CD4-positive, alpha-beta T cell (primary cell): ENCODE measurements at regions not wholly inside any gene's neighbourhood (a gene's known extent, or its start where the extent isn't known, plus 50 kb on each side); places are given as distances from the start of the nearest gene placed in this dataset.
"Not testable (repeated sequence)": the region's sequence is repeated elsewhere in the genome, so short reads cannot be mapped to it uniquely, and the experiment has no call there.

ENCODE experiments used
- ATAC-seq: fragments of 200-7000 bp; cut with Tn5 transposase; one replicate; pipeline ENCODE4 v1.10.0; 2022; ENCODE audit warnings: mild to moderate bottlenecking; ENCODE audit not compliant: poor library complexity
- CTCF ChIA-PET: fragments of 350-600 bp; sonication (Branson Sonifier 250); formaldehyde crosslinking; loops from one replicate; lab custom pipeline; 2021; ENCODE audit warnings: antibody characterized with exemption, inconsistent platforms; lab: Charles Lee
- POLR2A ChIA-PET: fragments of 350-600 bp; sonication (Branson Sonifier 250); formaldehyde crosslinking; loops from one replicate; lab custom pipeline; 2021; ENCODE audit warnings: antibody characterized with exemption, inconsistent platforms; lab: Charles Lee
- DNase-seq, 14 experiments: peaks; one replicate each; pipeline ENCODE4 v3.0.0-alpha.2; 2013 to 2020; ENCODE audit warnings: mixed read lengths in 2 of 14
- H3K27ac ChIP-seq, 2 donors: one replicate each; pipeline versions ENCODE4 v1.5.1 to v1.7.0; 2013; ENCODE audit warnings: low read length in 2 of 2, low read depth in 1 of 2, mild to moderate bottlenecking in 1 of 2
- H3K27me3 ChIP-seq, 2 experiments: 1 replicate in 1 of 2; 2 replicates in 1 of 2; pipeline versions ENCODE4 v1.6.1 to v1.7.0; 2013; ENCODE audit warnings: low read length in 2 of 2, control low read depth in 1 of 2, mild to moderate bottlenecking in 1 of 2, moderate library complexity in 1 of 2; ENCODE audit not compliant: insufficient read depth in 2 of 2, control insufficient read depth in 1 of 2
- H3K36me3 ChIP-seq: one replicate; pipeline ENCODE4 v1.6.1; 2013; ENCODE audit warnings: low read length, control low read depth; ENCODE audit not compliant: insufficient read depth
- H3K4me1 ChIP-seq: one replicate; pipeline ENCODE4 v1.6.1; 2013; ENCODE audit warnings: low read length, control low read depth; ENCODE audit not compliant: insufficient read depth
- H3K4me3 ChIP-seq: one replicate; pipeline ENCODE4 v1.5.1; 2013; ENCODE audit warnings: mild to moderate bottlenecking, low read length, moderate library complexity
- H3K9me3 ChIP-seq, 2 experiments: 1 replicate in 1 of 2; 2 replicates in 1 of 2; pipeline versions ENCODE4 v1.6.1 to v1.7.0; 2013; ENCODE audit warnings: low read length in 2 of 2, mild to moderate bottlenecking in 2 of 2, control low read depth in 1 of 2, moderate library complexity in 1 of 2; ENCODE audit not compliant: control insufficient read depth in 1 of 2, insufficient read depth in 1 of 2
- H3K27ac Mint-ChIP-seq: one replicate; pipeline ENCODE4 v1.8.0; 2020; ENCODE audit warnings: mixed read lengths
- H3K27me3 Mint-ChIP-seq: one replicate; pipeline ENCODE4 v1.8.0; 2021; ENCODE audit warnings: mixed read lengths
- H3K36me3 Mint-ChIP-seq: one replicate; pipeline ENCODE4 v1.8.0; 2021; ENCODE audit warnings: low read depth, mixed read lengths
- H3K4me1 Mint-ChIP-seq: one replicate; pipeline ENCODE4 v1.8.0; 2021; ENCODE audit warnings: low read depth, mixed read lengths
- H3K4me3 Mint-ChIP-seq: one replicate; pipeline ENCODE4 v1.8.0; 2020; ENCODE audit warnings: mild to moderate bottlenecking, mixed read lengths
- H3K9me3 Mint-ChIP-seq: one replicate; pipeline ENCODE4 v1.8.0; 2020; ENCODE audit warnings: mixed read lengths
- intact Hi-C, 2 experiments: fragments of 100-400 bp; cut with DNase I in 1 of 2; cut with micrococcal nuclease in 1 of 2; formaldehyde crosslinking; loops; one replicate each; pipeline versions ENCODE4 v1.15.1 to v1.9.0; 2023 to 2025; cut with DNase I, micrococcal nuclease
- TF ChIP-seq, protein P1 (sequence below): fragments of 200-600 bp; IDR thresholded peaks from one replicate; pipeline ENCODE4 v1.8.0; 2022; ENCODE audit warnings: antibody characterized with exemption, mild to moderate bottlenecking

DNA sequence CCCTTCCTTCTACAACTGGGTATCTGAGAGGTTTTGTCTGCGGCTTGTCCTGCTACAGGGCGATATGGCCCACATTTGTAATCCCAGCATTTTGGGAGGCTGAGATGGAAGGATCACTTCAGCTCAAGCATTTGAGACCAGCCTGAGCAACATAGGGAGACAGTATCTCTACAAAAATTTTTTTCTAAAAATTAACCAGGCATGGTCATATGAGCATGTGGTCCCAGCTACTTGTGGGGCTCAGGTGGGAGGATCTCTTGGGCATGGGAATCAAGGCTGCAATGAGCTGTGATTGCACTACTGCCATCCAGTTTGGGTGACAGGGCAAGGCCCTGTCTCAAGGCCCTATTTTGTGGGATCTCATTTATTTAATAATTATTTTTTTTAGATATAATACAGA, 420.6 kb upstream of the PABPC4L start:
- H3K4me3 ChIP-seq: no peak overlapping the region
- CTCF ChIA-PET: no interaction called here
- POLR2A ChIA-PET: no interaction called here
- H3K27me3 ChIP-seq: no peaks in the 10 kb centered on the region
- Mint-ChIP-seq H3K9me3 (peaks cover 3% of the 10 kb centered on the region), H3K36me3 (no peaks in the 10 kb centered on the region), H3K27ac (no peak overlapping the region), H3K4me3 (no peak overlapping the region), H3K4me1 (no peaks in the 10 kb centered on the region), H3K27me3 (no peaks in the 10 kb centered on the region)
- ATAC-seq (no peak), DNase-seq (no peak)
- no peaks in the 10 kb centered on the region for H3K36me3 ChIP-seq
- H3K27ac ChIP-seq: no peak overlapping the region
- peaks cover 0 to 8% of the 10 kb centered on the region in 2 experiments for H3K9me3 ChIP-seq
- intact Hi-C loops: no loop called here
- no peaks in the 10 kb centered on the region for H3K4me1 ChIP-seq
- TF ChIP-seq, protein P1, sequence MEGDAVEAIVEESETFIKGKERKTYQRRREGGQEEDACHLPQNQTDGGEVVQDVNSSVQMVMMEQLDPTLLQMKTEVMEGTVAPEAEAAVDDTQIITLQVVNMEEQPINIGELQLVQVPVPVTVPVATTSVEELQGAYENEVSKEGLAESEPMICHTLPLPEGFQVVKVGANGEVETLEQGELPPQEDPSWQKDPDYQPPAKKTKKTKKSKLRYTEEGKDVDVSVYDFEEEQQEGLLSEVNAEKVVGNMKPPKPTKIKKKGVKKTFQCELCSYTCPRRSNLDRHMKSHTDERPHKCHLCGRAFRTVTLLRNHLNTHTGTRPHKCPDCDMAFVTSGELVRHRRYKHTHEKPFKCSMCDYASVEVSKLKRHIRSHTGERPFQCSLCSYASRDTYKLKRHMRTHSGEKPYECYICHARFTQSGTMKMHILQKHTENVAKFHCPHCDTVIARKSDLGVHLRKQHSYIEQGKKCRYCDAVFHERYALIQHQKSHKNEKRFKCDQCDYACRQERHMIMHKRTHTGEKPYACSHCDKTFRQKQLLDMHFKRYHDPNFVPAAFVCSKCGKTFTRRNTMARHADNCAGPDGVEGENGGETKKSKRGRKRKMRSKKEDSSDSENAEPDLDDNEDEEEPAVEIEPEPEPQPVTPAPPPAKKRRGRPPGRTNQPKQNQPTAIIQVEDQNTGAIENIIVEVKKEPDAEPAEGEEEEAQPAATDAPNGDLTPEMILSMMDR: no peak

DNA sequence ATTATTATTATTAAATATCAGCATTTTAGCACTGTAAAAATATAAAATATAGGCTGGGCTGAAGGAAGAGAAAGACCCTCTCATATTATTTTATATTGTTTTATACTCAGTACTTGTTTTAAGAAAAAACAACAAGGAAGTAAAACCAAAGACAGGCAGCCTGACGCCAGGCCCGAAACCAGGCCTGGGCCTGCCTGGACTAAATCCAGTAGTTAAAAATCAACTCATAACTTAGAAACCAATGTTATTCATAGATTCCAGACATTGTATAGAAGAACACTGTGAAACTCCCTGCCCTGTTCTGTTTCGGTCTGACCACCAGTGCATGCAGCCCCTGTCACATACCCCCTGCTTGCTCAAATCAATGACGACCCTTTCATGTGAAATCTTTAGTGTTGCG, 420.1 kb upstream of the PABPC4L start:
- H3K27me3 ChIP-seq, intact Hi-C loops, DNase-seq, H3K4me1 Mint-ChIP-seq, ATAC-seq, H3K27me3 Mint-ChIP-seq, POLR2A ChIA-PET, H3K36me3 Mint-ChIP-seq, H3K4me3 ChIP-seq, H3K4me1 ChIP-seq, H3K9me3 Mint-ChIP-seq, CTCF ChIA-PET, H3K27ac ChIP-seq, H3K27ac Mint-ChIP-seq, H3K9me3 ChIP-seq, H3K4me3 Mint-ChIP-seq, H3K36me3 ChIP-seq: not testable (repeated sequence)

DNA sequence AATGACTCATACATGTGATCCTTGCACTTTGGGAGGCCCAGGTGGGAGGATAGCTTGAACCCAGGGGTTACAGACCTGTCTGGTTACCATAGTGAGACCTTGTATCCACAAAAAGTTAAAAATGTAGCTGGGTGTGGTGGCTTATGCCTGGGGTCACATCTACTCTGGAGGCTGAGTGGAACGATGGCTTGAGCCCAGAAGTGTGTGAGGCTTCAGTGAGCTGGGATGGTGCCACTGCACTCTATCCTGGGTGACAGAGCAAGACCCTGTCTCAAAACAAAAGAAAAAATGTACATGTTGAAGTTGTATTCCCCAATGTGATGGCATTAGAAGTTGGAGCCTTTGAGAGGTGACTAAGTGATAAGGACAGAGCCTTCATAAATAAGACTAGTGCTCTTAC, 409.4 kb upstream of the PABPC4L start:
- H3K27ac Mint-ChIP-seq: no peak overlapping the region
- TF ChIP-seq, protein P1: no peak

DNA sequence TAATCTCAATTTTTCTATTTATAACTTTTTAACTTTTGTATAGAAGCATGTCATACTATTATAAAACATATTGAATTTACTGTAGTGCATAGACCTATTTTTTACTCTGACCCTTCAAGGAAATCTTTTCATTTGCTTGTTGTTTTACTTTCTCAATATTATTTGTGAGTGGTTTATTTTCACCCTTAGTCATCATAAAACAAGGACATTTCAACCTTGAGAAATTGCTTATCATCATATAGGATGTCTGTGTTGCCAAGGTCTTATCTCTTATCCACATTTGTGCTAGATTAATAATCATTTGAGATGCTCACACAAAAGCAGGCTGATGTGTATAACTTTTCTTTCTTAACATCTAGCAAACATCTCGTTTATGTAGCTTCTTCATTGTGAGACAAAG, 408.6 kb upstream of the PABPC4L start:
- TF ChIP-seq, protein P1: no peak
- H3K27me3 ChIP-seq: no peaks in the 10 kb centered on the region
- CTCF ChIA-PET: no interaction called here

More for the DNA sequence above, 409.4 kb upstream of the PABPC4L start:
- no peaks in the 10 kb centered on the region for H3K27me3 Mint-ChIP-seq
- H3K4me1 ChIP-seq: no peaks in the 10 kb centered on the region
- H3K36me3 ChIP-seq: no peaks in the 10 kb centered on the region
- no peaks in the 10 kb centered on the region for H3K36me3 Mint-ChIP-seq
- DNase-seq (no peak), ATAC-seq (no peak)
- peaks cover 0 to 7% of the 10 kb centered on the region in 2 experiments for H3K9me3 ChIP-seq
- intact Hi-C loops: loop anchor here in 1 of 2 experiments (5.0 kb wide), 1 partner anchor 459 kb away; no protein-coding TSS in a partner anchor
- H3K4me3 ChIP-seq: no peak overlapping the region
- POLR2A ChIA-PET: no interaction called here
- CTCF ChIA-PET: no interaction called here
- H3K4me1 Mint-ChIP-seq: no peaks in the 10 kb centered on the region
- no peak overlapping the region for H3K27ac ChIP-seq
- H3K27me3 ChIP-seq: no peaks in the 10 kb centered on the region
- H3K4me3 Mint-ChIP-seq: no peak overlapping the region
- no peaks in the 10 kb centered on the region for H3K9me3 Mint-ChIP-seq

More for the DNA sequence above, 408.6 kb upstream of the PABPC4L start:
- POLR2A ChIA-PET: no interaction called here
- Mint-ChIP-seq H3K9me3 (no peaks in the 10 kb centered on the region), H3K36me3 (no peaks in the 10 kb centered on the region), H3K4me1 (no peaks in the 10 kb centered on the region), H3K27ac (no peak overlapping the region), H3K4me3 (no peak overlapping the region), H3K27me3 (no peaks in the 10 kb centered on the region)
- intact Hi-C loops: loop anchor here in 1 of 2 experiments (5.0 kb wide), 1 partner anchor 458 kb away; no protein-coding TSS in a partner anchor
- DNase-seq (no peak), ATAC-seq (no peak)
- H3K36me3 ChIP-seq: no peaks in the 10 kb centered on the region
- peaks cover 0 to 7% of the 10 kb centered on the region in 2 experiments for H3K9me3 ChIP-seq
- H3K27ac ChIP-seq: no peak overlapping the region
- no peaks in the 10 kb centered on the region for H3K4me1 ChIP-seq
- H3K4me3 ChIP-seq: no peak overlapping the region
